ENCODE measurements at regions not wholly inside any gene's neighbourhood (a gene's known extent, or its start where the extent isn't known, plus 50 kb on each side); places are given as distances from the start of the nearest gene placed in this dataset.

DNA sequence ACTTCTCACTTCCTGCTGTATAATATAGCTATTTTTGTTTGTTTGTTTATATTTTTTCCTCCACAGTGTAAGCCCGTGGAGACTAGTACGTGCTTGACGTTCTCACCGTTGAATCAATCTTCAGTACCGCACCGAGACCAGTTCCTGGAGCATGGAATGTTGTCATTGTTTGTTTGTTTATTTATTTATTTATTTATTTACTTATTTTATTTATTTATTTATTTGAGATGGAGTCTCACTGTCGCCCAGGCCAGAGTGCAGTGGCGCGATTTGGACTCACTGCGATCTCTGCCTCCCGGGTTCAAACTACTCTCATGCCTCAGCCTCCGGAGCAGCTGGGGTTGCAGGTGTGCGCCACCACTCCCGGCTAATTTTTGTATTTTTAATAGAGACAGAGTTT lies 506.6 kb upstream of the TMEM132C start:
- DNase-seq: no peak
- WGBS, 4 donors: 94 to 95% (median 95%) methylated on average over 14 of the region's 14 CpGs

DNA sequence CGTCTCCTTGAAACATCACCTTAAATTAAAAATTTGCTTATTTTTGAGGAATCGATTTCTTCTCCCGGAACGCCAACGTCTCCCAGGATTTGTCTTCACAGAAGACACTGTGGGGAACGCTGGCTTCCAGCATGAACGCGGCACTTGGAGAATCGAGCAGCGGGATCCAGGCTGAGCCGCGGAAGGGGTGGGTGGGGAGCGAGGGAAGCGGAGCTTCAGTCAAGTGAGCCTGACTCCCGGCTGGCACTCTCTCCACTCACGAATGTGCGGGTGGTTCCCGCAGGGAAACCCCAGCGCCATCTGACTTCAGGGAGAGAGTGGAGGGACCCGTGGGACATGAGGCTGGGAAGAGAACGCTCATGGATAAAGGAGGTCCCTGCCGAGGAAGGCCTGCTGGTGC lies 506.0 kb upstream of the TMEM132C start:
- no peaks in the 10 kb centered on the region for H3K4me1 ChIP-seq (replicated peaks in 1 of 2)
- H3K27me3 ChIP-seq: no peaks in the 10 kb centered on the region
- H3K36me3 ChIP-seq (replicated peaks in 1 of 2): no peaks in the 10 kb centered on the region
- intact Hi-C loops (cut with DNase I): no loop called here
- H3K9me3 ChIP-seq (replicated peaks in 1 of 3): no peaks in the 10 kb centered on the region
- TF ChIP-seq, protein P1, sequence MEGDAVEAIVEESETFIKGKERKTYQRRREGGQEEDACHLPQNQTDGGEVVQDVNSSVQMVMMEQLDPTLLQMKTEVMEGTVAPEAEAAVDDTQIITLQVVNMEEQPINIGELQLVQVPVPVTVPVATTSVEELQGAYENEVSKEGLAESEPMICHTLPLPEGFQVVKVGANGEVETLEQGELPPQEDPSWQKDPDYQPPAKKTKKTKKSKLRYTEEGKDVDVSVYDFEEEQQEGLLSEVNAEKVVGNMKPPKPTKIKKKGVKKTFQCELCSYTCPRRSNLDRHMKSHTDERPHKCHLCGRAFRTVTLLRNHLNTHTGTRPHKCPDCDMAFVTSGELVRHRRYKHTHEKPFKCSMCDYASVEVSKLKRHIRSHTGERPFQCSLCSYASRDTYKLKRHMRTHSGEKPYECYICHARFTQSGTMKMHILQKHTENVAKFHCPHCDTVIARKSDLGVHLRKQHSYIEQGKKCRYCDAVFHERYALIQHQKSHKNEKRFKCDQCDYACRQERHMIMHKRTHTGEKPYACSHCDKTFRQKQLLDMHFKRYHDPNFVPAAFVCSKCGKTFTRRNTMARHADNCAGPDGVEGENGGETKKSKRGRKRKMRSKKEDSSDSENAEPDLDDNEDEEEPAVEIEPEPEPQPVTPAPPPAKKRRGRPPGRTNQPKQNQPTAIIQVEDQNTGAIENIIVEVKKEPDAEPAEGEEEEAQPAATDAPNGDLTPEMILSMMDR (IDR thresholded peaks at IDR 0.05): no peak
- TF ChIP-seq POLR2A (IDR thresholded peaks at IDR 0.05): no peak
- DNase-seq: no peak
- no peak overlapping the region for H3K27ac ChIP-seq
- 92 to 95% (median 93%) methylated on average over 18 to 22 of the region's 22 CpGs for WGBS, 4 donors
- H3K4me3 ChIP-seq: no peak overlapping the region

More for the DNA sequence above, 506.6 kb upstream of the TMEM132C start:
- H3K9me3 ChIP-seq (replicated peaks in 1 of 3): no peaks in the 10 kb centered on the region
- H3K4me3 ChIP-seq: no peak overlapping the region
- intact Hi-C loops (cut with DNase I): no loop called here
- no peak overlapping the region for H3K27ac ChIP-seq
- no peaks in the 10 kb centered on the region for H3K36me3 ChIP-seq (replicated peaks in 1 of 2)
- no peaks in the 10 kb centered on the region for H3K27me3 ChIP-seq
- TF ChIP-seq, protein P1 (IDR thresholded peaks at IDR 0.05): no peak
- no peak for TF ChIP-seq POLR2A (IDR thresholded peaks at IDR 0.05)
- H3K4me1 ChIP-seq (replicated peaks in 1 of 2): no peaks in the 10 kb centered on the region

DNA sequence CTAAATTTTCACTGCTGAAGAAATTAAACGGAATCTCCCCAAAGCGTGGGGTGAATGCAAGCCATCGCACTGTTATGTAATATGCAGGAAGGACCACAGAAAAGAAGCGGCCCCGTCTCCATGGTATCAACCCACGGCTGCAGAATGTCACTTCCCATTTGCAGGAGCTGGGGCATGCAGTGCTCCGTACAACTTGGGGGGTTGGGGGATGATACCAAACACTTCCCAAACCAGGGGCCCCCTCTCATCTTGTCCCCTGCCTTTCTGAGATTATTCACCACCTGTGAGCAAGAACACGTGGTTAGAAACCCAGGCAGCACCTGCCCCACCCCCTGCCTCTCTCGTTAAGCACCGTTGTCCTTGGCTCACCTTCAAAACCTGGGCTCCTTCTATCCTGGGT lies 505.1 kb upstream of the TMEM132C start:
- intact Hi-C loops (cut with DNase I): no loop called here
- Histone ChIP-seq H3K4me1 (replicated peaks in 1 of 2) (no peaks in the 10 kb centered on the region), H3K27me3 (no peaks in the 10 kb centered on the region), H3K4me3 (no peak overlapping the region), H3K36me3 (replicated peaks in 1 of 2) (no peaks in the 10 kb centered on the region), H3K9me3 (replicated peaks in 1 of 3) (no peaks in the 10 kb centered on the region), H3K27ac (no peak overlapping the region)
- TF ChIP-seq POLR2A (IDR thresholded peaks at IDR 0.05): no peak
- TF ChIP-seq, protein P1 (IDR thresholded peaks at IDR 0.05): no peak
- 31 to 41% (median 35%) methylated on average over 7 to 10 of the region's 10 CpGs for WGBS, 4 donors
- no peak for DNase-seq

DNA sequence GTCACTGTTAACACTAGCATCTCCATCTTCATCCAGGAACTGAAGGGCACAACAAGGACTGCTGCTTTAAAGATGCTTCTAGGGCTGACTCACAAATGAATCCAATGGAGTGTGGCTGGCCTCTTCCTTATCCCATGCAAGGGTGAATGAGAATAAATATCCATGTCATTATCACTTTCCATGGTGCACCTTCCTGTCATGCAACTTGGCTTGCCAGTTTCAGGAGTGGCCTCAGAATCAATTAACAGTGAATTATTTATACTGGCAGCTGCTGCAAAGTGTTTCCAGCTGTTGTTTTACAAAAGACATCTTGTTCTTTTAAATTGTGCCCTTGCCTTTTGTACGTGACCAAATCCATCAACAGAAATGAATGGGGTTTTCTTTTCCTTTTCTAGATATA lies 499.3 kb upstream of the TMEM132C start:
- H3K36me3 ChIP-seq (replicated peaks in 1 of 2): no peaks in the 10 kb centered on the region
- no peak overlapping the region for H3K27ac ChIP-seq
- no peak overlapping the region for H3K4me3 ChIP-seq
- no peak for DNase-seq
- H3K4me1 ChIP-seq (replicated peaks in 1 of 2): no peaks in the 10 kb centered on the region
- no peaks in the 10 kb centered on the region for H3K9me3 ChIP-seq (replicated peaks in 1 of 3)
- no peak for TF ChIP-seq POLR2A (IDR thresholded peaks at IDR 0.05)
- TF ChIP-seq, protein P1 (IDR thresholded peaks at IDR 0.05): no peak
- intact Hi-C loops (cut with DNase I): no loop called here
- no peaks in the 10 kb centered on the region for H3K27me3 ChIP-seq
- WGBS, 4 donors: 43 to 57% (median 53%) methylated on average over 1 of the region's 1 CpG

Measured in adrenal gland (tissue), 9 donors.